SK-N-SH (cell line): ENCODE measurements at regions not wholly inside any gene's neighbourhood (a gene's known extent, or its start where the extent isn't known, plus 50 kb on each side); places are given as distances from the start of the nearest gene placed in this dataset.

Source experiments
- CTCF ChIA-PET: fragments of 300-600, 350-600 bp; formaldehyde crosslinking; extraction: SDS; loops from one replicate; lab custom pipeline; 2021; lab: Yijun Ruan, JAX
- POLR2A ChIA-PET: fragments of 350-600 bp; sonication (Branson Sonifier 250); formaldehyde crosslinking; extraction: SDS; loops from one replicate; lab custom pipeline; 2020; ENCODE audit warnings: antibody characterized with exemption, inconsistent platforms; lab: Yijun Ruan, JAX
- DNase-seq: peaks from one replicate; pipeline ENCODE4 v3.0.0; 2012
- H2AFZ ChIP-seq: fragments of 200-600 bp; sonication (generic); 2 replicates; pipeline ENCODE4 v1.8.1; 2016; ENCODE audit warnings: antibody characterized with exemption, mild to moderate bottlenecking, low read depth
- H3F3A ChIP-seq: fragments of 200-600 bp; sonication (generic); replicated peaks from 2 replicates; pipeline ENCODE3; 2016; ENCODE audit warnings: antibody characterized with exemption, mild to moderate bottlenecking; ENCODE audit not compliant: insufficient read depth
- H3K27ac ChIP-seq, 2 experiments: fragments of 200-500 bp in 1 of 2; fragments of 200-600 bp in 1 of 2; sonication (Bioruptor generic) in 1 of 2; sonication (generic), shearing (Covaris generic) in 1 of 2; 2 replicates each; pipeline versions ENCODE4 v1.5.1 to v1.6.1; 2014 to 2016; ENCODE audit warnings: low read depth in 2 of 2, inconsistent platforms in 1 of 2, low read length in 1 of 2, mild to moderate bottlenecking in 1 of 2, mixed read lengths in 1 of 2
- H3K27me3 ChIP-seq: fragments of 200-600 bp; sonication (generic), shearing (Covaris generic); 2 replicates; pipeline ENCODE4 v1.6.1; 2016; ENCODE audit warnings: mixed run types; ENCODE audit not compliant: insufficient read depth
- H3K36me3 ChIP-seq, 2 experiments: fragments of 200-500 bp in 1 of 2; fragments of 200-600 bp in 1 of 2; sonication (Bioruptor generic) in 1 of 2; sonication (generic) in 1 of 2; replicated peaks in 1 of 2; 2 replicates each; pipeline versions ENCODE3 to v1.5.1; 2014 to 2016; ENCODE audit warnings: low read length in 1 of 2, mild to moderate bottlenecking in 1 of 2; ENCODE audit not compliant: insufficient read depth in 2 of 2, control insufficient read depth in 1 of 2
- H3K4me1 ChIP-seq, 2 experiments: fragments of 200-500 bp in 1 of 2; fragments of 200-600 bp in 1 of 2; sonication (Bioruptor generic) in 1 of 2; sonication (generic), shearing (Covaris generic) in 1 of 2; 2 replicates each; pipeline versions ENCODE4 v1.5.1 to v1.6.1; 2014 to 2016; ENCODE audit warnings: low read depth in 1 of 2, low read length in 1 of 2, mixed run types in 1 of 2; ENCODE audit not compliant: insufficient read depth in 2 of 2, control insufficient read depth in 1 of 2
- H3K4me2 ChIP-seq: fragments of 200-600 bp; sonication (generic), shearing (Covaris generic); 2 replicates; pipeline ENCODE4 v1.6.1; 2017; ENCODE audit warnings: mixed run types
- H3K4me3 ChIP-seq, 2 experiments: fragments of 200-500 bp in 1 of 2; fragments of 200-600 bp in 1 of 2; sonication (Bioruptor generic) in 1 of 2; sonication (generic), shearing (Covaris generic) in 1 of 2; 2 replicates each; pipeline versions ENCODE4 v1.5.1 to v1.8.1; 2014 to 2016; ENCODE audit warnings: low read depth in 2 of 2, inconsistent platforms in 1 of 2, low read length in 1 of 2, mild to moderate bottlenecking in 1 of 2, mixed read lengths in 1 of 2, moderate library complexity in 1 of 2
- H3K79me2 ChIP-seq: fragments of 200-600 bp; sonication (generic); 2 replicates; pipeline ENCODE4 v1.8.1; 2017; ENCODE audit warnings: mild to moderate bottlenecking; ENCODE audit not compliant: insufficient read depth
- H3K9ac ChIP-seq: fragments of 200-600 bp; sonication (generic); 2 replicates; pipeline ENCODE4 v1.6.1; 2017; ENCODE audit warnings: mixed run types
- H3K9me2 ChIP-seq: fragments of 200-600 bp; sonication (generic); 2 replicates; pipeline ENCODE4 v1.6.1; 2017; ENCODE audit warnings: mixed run types
- H3K9me3 ChIP-seq: fragments of 200-600 bp; sonication (generic); 2 replicates; pipeline ENCODE4 v1.6.1; 2017; ENCODE audit warnings: mixed run types, mild to moderate bottlenecking, moderate library complexity
- H4K20me1 ChIP-seq: fragments of 200-600 bp; sonication (generic); 2 replicates; pipeline ENCODE4 v1.6.1; 2017; ENCODE audit warnings: mild to moderate bottlenecking, mixed run types; ENCODE audit not compliant: insufficient read depth
- ELF1 ChIP-seq: IDR thresholded peaks from 2 replicates; pipeline ENCODE4 v1.4.0; 2012
- EP300 ChIP-seq, 2 experiments: IDR thresholded peaks; 2 replicates each; pipeline versions ENCODE4 v1.4.0 to v1.6.1; 2012; ENCODE audit warnings: borderline replicate concordance in 1 of 2, low read depth in 1 of 2, low read length in 1 of 2
- EZH2phosphoT487 ChIP-seq: fragments of 200-600 bp; sonication (generic); IDR thresholded peaks from 2 replicates; pipeline ENCODE4 v1.6.1; 2017; ENCODE audit warnings: low read depth, mixed run types, mild to moderate bottlenecking, antibody characterized with exemption, moderate library complexity, borderline replicate concordance
- FOSL2 ChIP-seq: IDR thresholded peaks from 2 replicates; pipeline ENCODE4 v1.4.0; 2012; ENCODE audit warnings: low read depth, mild to moderate bottlenecking, moderate library complexity, borderline replicate concordance
- FOXM1 ChIP-seq: IDR thresholded peaks from 2 replicates; pipeline ENCODE4 v1.4.0; 2012; ENCODE audit warnings: low read depth, mild to moderate bottlenecking
- IRF3 ChIP-seq: fragments of 150-350 bp; IDR thresholded peaks from 2 replicates; pipeline ENCODE4 v1.6.1; 2016; ENCODE audit warnings: mild to moderate bottlenecking, low read depth, low read length
- JUND ChIP-seq: IDR thresholded peaks from 2 replicates; pipeline ENCODE4 v1.4.0; 2012
- MAX ChIP-seq: IDR thresholded peaks from 2 replicates; pipeline ENCODE4 v1.4.0; 2012; ENCODE audit warnings: low read depth
- MXI1 ChIP-seq: IDR thresholded peaks from 2 replicates; pipeline ENCODE4 v1.6.1; 2012; ENCODE audit warnings: mild to moderate bottlenecking, low read depth, low read length, improper control_type of control experiment
- NRF1 ChIP-seq: IDR thresholded peaks from 2 replicates; pipeline ENCODE4 v1.6.1; 2012; ENCODE audit warnings: low read depth, mild to moderate bottlenecking, low read length
- RFX5 ChIP-seq: IDR thresholded peaks from 2 replicates; pipeline ENCODE4 v1.6.1; 2012; ENCODE audit warnings: mild to moderate bottlenecking, improper control_type of control experiment, low read length
- TAF1 ChIP-seq: IDR thresholded peaks from 2 replicates; pipeline ENCODE4 v1.6.1; 2012; ENCODE audit warnings: low read depth, mild to moderate bottlenecking, low read length, moderate library complexity, borderline replicate concordance
- USF1 ChIP-seq: IDR thresholded peaks from 2 replicates; pipeline ENCODE4 v1.4.0; 2012; ENCODE audit warnings: low read depth, borderline replicate concordance
- WGBS: methylation state at CpG from one replicate; pipeline ENCODE4 v1.1.6; 2017; ENCODE audit warnings: low lambda C conversion rate; 5-methylcytosine and 5-hydroxymethylcytosine counted together
- TF ChIP-seq, protein P1 (sequence below): IDR thresholded peaks from 2 replicates; pipeline ENCODE4; 2012

- TF ChIP-seq IRF3, result no peak
- no peak for TF ChIP-seq MAX
- TF ChIP-seq EZH2phosphoT487, result no peak
- TF ChIP-seq, protein P1, sequence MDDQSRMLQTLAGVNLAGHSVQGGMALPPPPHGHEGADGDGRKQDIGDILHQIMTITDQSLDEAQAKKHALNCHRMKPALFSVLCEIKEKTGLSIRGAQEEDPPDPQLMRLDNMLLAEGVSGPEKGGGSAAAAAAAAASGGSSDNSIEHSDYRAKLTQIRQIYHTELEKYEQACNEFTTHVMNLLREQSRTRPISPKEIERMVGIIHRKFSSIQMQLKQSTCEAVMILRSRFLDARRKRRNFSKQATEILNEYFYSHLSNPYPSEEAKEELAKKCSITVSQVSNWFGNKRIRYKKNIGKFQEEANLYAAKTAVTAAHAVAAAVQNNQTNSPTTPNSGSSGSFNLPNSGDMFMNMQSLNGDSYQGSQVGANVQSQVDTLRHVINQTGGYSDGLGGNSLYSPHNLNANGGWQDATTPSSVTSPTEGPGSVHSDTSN, result no peak
- no peak for TF ChIP-seq TAF1
- no peak for TF ChIP-seq EP300 (IDR thresholded peaks at IDR 0.05; ENCODE audit: borderline replicate concordance in 1 of 2, low read depth in 1 of 2, low read length in 1 of 2)
- no peak for TF ChIP-seq NRF1
- no peak for TF ChIP-seq USF1
- no peak for TF ChIP-seq RFX5
- Histone ChIP-seq H4K20me1 (no peaks in the 10 kb centered on the region), H3K9ac (no peak overlapping the region), H3F3A (no peaks in the 10 kb centered on the region), H2AFZ (no peak overlapping the region), H3K4me3 (no peak overlapping the region), H3K27ac (no peak overlapping the region), H3K4me2 (no peak overlapping the region), H3K9me3 (no peaks in the 10 kb centered on the region), H3K9me2 (no peaks in the 10 kb centered on the region), H3K36me3 (no peaks in the 10 kb centered on the region), H3K79me2 (no peaks in the 10 kb centered on the region), H3K27me3 (no peaks in the 10 kb centered on the region), H3K4me1 (no peaks in the 10 kb centered on the region)
- ChIA-PET POLR2A (no interaction called here), CTCF (no interaction called here)
- DNase-seq, result no peak
- 32% methylated on average over 3 of the region's 3 CpGs for WGBS
Measured at GRCh38 chr10:62869958-62870357, 53.8 kb upstream of the EGR2 start.

- CTCF ChIA-PET, result no interaction called here
Measured at GRCh38 chr10:62866941-62867340, 50.8 kb upstream of the EGR2 start.

More at GRCh38 chr10:62866941-62867340, 50.8 kb upstream of the EGR2 start:
- Histone ChIP-seq H3K27ac (no peak overlapping the region), H2AFZ (no peak overlapping the region), H3K4me2 (no peak overlapping the region), H3K9me2 (no peaks in the 10 kb centered on the region), H3K9me3 (no peaks in the 10 kb centered on the region), H3K9ac (no peak overlapping the region), H3K4me3 (no peak overlapping the region), H3K4me1 (no peaks in the 10 kb centered on the region), H3K27me3 (no peaks in the 10 kb centered on the region), H3F3A (no peaks in the 10 kb centered on the region), H3K36me3 (no peaks in the 10 kb centered on the region), H3K79me2 (no peaks in the 10 kb centered on the region)
- 25% methylated on average over 1 of the region's 1 CpG for WGBS
- POLR2A ChIA-PET, result no interaction called here
- DNase-seq, result no peak
- no peak for TF ChIP-seq FOSL2
- no peak for TF ChIP-seq EP300 (IDR thresholded peaks at IDR 0.05; ENCODE audit: borderline replicate concordance in 1 of 2, low read depth in 1 of 2, low read length in 1 of 2)
- TF ChIP-seq ELF1, result no peak
- no peak for TF ChIP-seq FOXM1
- no peak for TF ChIP-seq NRF1
- TF ChIP-seq MXI1, result no peak
- no peak for TF ChIP-seq JUND
- TF ChIP-seq, all 33 proteins: peak for 0
- H4K20me1 ChIP-seq, result no peaks in the 10 kb centered on the region
